HepG2 (cell line): ENCODE measurements at regions not wholly inside any gene's neighbourhood (a gene's known extent, or its start where the extent isn't known, plus 50 kb on each side); places are given as distances from the start of the nearest gene placed in this dataset.

Source experiments
- ATAC-seq: fragments of 200-7000 bp; cut with Tn5 transposase; 3 replicates; pipeline ENCODE4 v1.9.1; 2020; ENCODE audit warnings: mild to moderate bottlenecking, moderate library complexity
- BruUV-seq: library from RNA; stranded (reverse); fragments of 400-500 nt; replicated peaks from 2 replicates; lab custom pipeline; 2021; lab: Mats Ljungman, UMichigan
- CTCF ChIA-PET: fragments of 300-600 bp; formaldehyde crosslinking; extraction: SDS; loops from one replicate; lab custom pipeline; 2021; ENCODE audit warnings: low total read pairs, inconsistent platforms, low intra/inter-chr PET ratio; lab: Yijun Ruan, JAX
- POLR2A ChIA-PET: fragments of 350-600 bp; sonication (Branson Sonifier 250); formaldehyde crosslinking; loops from one replicate; lab custom pipeline; 2020; ENCODE audit warnings: antibody characterized with exemption, inconsistent platforms; lab: Yijun Ruan, JAX
- DNase-seq: peaks from one replicate; pipeline ENCODE4 v3.0.0-alpha.2; 2015; ENCODE audit warnings: low spot score
- FAIRE-seq: peaks from 3 replicates; lab custom pipeline; 2011; peaks lifted over from hg19 to GRCh38; lab: Jason Lieb, UNC
- H2AFZ ChIP-seq: one replicate; pipeline ENCODE4 v1.6.1; 2011; ENCODE audit warnings: low read length, inconsistent platforms
- H3K27ac ChIP-seq: fragments of 300-600 bp; 3 replicates; pipeline ENCODE4 v1.8.0; 2011; ENCODE audit warnings: mixed run types, mild to moderate bottlenecking, mixed read lengths, low read length, inconsistent platforms; ENCODE audit not compliant: insufficient read depth; ENCODE audit errors: extremely low read length
- H3K27me3 ChIP-seq, 2 experiments: fragments of 200-600 bp in 1 of 2; 2 replicates in 1 of 2; 3 replicates in 1 of 2; pipeline versions ENCODE4 v1.6.0 to v1.8.0; 2011; ENCODE audit warnings: low read length in 2 of 2, mild to moderate bottlenecking in 2 of 2, moderate library complexity in 2 of 2, inconsistent platforms in 1 of 2; ENCODE audit not compliant: insufficient read depth in 2 of 2, control insufficient read depth in 1 of 2
- H3K36me3 ChIP-seq, 2 experiments: fragments of 200-600 bp in 1 of 2; replicated peaks in 1 of 2; 2 replicates in 1 of 2; 3 replicates in 1 of 2; pipeline versions ENCODE4 v1.5.1 to v1.8.0; 2011; ENCODE audit warnings: low read length in 2 of 2, inconsistent platforms in 1 of 2; ENCODE audit not compliant: insufficient read depth in 2 of 2, control insufficient read depth in 1 of 2
- H3K4me1 ChIP-seq: 2 replicates; pipeline ENCODE4 v1.5.1; 2012; ENCODE audit warnings: low read length, inconsistent platforms; ENCODE audit not compliant: insufficient read depth
- H3K4me2 ChIP-seq: 2 replicates; pipeline ENCODE4 v1.6.0; 2011; ENCODE audit warnings: low read depth, low read length, inconsistent platforms
- H3K4me3 ChIP-seq, 3 experiments: fragments of 200-600 bp in 1 of 3; sonication (generic), shearing (Covaris generic) in 1 of 3; replicated peaks in 1 of 3; 2 replicates each; pipeline ENCODE4 v1.5.1; 2011 to 2016; ENCODE audit warnings: low read length in 3 of 3, inconsistent platforms in 2 of 3, low read depth in 2 of 3, mild to moderate bottlenecking in 2 of 3, control low read depth in 1 of 3, mixed read lengths in 1 of 3; ENCODE audit not compliant: insufficient read depth in 1 of 3
- H3K79me2 ChIP-seq: one replicate; pipeline ENCODE4 v1.6.1; 2011; ENCODE audit warnings: low read length, inconsistent platforms; ENCODE audit not compliant: insufficient read depth
- H3K9ac ChIP-seq: 2 replicates; pipeline ENCODE4 v1.6.0; 2011; ENCODE audit warnings: mild to moderate bottlenecking, low read depth, low read length, inconsistent platforms; ENCODE audit not compliant: insufficient read depth
- H3K9me3 ChIP-seq: 2 replicates; pipeline ENCODE4 v1.5.1; 2012; ENCODE audit warnings: mild to moderate bottlenecking, low read length
- H4K20me1 ChIP-seq: 2 replicates; pipeline ENCODE4 v1.6.0; 2011; ENCODE audit warnings: inconsistent platforms, mild to moderate bottlenecking, low read length, moderate library complexity; ENCODE audit not compliant: insufficient read depth
- FOXA1 ChIP-seq, 2 experiments: fragments of 450-650 bp in 1 of 2; sonication (generic) in 1 of 2; formaldehyde crosslinking in 1 of 2; IDR thresholded peaks; 2 replicates each; pipeline versions ENCODE4 v1.4.0 to v1.6.1; 2016 to 2020; ENCODE audit warnings: missing genetic modification reagents in 1 of 2
- GABPB1 ChIP-seq: IDR thresholded peaks from 2 replicates; pipeline ENCODE4 v1.6.1; 2016; ENCODE audit warnings: mild to moderate bottlenecking, missing genetic modification reagents, moderate library complexity, missing compliant biosample characterization
- MNT ChIP-seq: fragments of 450-650 bp; IDR thresholded peaks from 2 replicates; pipeline ENCODE4 v1.6.1; 2016
- MYC ChIP-seq: sonication (generic); formaldehyde crosslinking; IDR thresholded peaks from 2 replicates; pipeline ENCODE4 v1.9.0; 2021; ENCODE audit warnings: missing genetic modification reagents, borderline replicate concordance
- PATZ1 ChIP-seq: sonication (generic); formaldehyde crosslinking; IDR thresholded peaks from 2 replicates; pipeline ENCODE4 v1.4.0; 2020; ENCODE audit warnings: missing genetic modification reagents
- PCBP1 ChIP-seq: fragments of 200-400 bp; formaldehyde crosslinking; IDR thresholded peaks from 2 replicates; pipeline ENCODE4 v1.6.1; 2017; ENCODE audit warnings: mild to moderate bottlenecking, low read depth, low read length, borderline replicate concordance
- ZFP37 ChIP-seq: sonication (generic); formaldehyde crosslinking; IDR thresholded peaks from 2 replicates; pipeline ENCODE4 v1.4.0; 2020; ENCODE audit warnings: missing genetic modification reagents, borderline replicate concordance
- ZNF33A ChIP-seq: sonication (generic); formaldehyde crosslinking; IDR thresholded peaks from 2 replicates; pipeline ENCODE4 v1.5.1; 2020; ENCODE audit warnings: missing genetic modification reagents, mild to moderate bottlenecking, moderate library complexity, borderline replicate concordance
- WGBS: methylation state at CpG from one replicate; pipeline ENCODE4 v1.1.6; 2017; ENCODE audit warnings: low lambda C conversion rate; 5-methylcytosine and 5-hydroxymethylcytosine counted together
- in situ Hi-C: cut with HindIII; loops from 2 replicates; pipeline ENCODE4 v1.10.0; 2017; ENCODE audit warnings: low pct_unique_long_range_greater_than_20kb; ENCODE audit not compliant: extremely low pct_ligation_motif_present
- intact Hi-C: fragments of 100-400 bp; cut with micrococcal nuclease; formaldehyde crosslinking; loops from one replicate; pipeline ENCODE4 v1.10.0; 2022; ENCODE audit not compliant: unreplicated experiment
- TF ChIP-seq, protein P1 (sequence below): IDR thresholded peaks from 2 replicates; pipeline ENCODE4 v1.4.0; 2020; ENCODE audit warnings: mild to moderate bottlenecking, missing genetic modification reagents

DNA sequence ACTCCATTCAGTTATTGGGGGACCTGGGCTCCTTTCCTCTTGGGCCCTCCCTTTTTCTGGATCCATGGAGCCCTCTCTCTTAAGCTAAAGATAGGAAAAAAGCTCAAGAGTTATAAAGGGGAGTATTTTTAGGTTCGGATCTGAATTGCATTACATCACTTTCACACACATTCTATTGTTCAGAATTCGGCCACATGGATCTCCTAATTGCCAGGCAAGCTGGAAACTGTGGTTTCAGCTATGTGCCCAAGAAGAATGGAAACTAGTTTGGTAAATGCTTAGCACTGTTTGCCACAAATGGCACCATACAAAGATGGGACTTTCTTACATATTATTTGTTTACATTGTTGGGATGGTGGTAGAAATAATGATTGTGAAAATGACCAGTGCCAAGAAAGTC lies 145.6 kb downstream of the LRIG3 start:
- Histone ChIP-seq H3K4me1 (no peaks in the 10 kb centered on the region), H4K20me1 (no peaks in the 10 kb centered on the region), H3K4me2 (no peak overlapping the region), H3K27me3 (no peaks in the 10 kb centered on the region), H3K9me3 (no peaks in the 10 kb centered on the region), H3K27ac (no peak overlapping the region), H3K4me3 (no peak overlapping the region), H2AFZ (no peak overlapping the region), H3K36me3 (no peaks in the 10 kb centered on the region), H3K79me2 (no peaks in the 10 kb centered on the region), H3K9ac (no peak overlapping the region)
- no peak for ATAC-seq
- DNase-seq: no peak
- ChIA-PET POLR2A (no interaction called here), CTCF (no interaction called here)
- 0% methylated on average over 2 of the region's 2 CpGs for WGBS
- BruUV-seq: no TSS peak
- no peak for FAIRE-seq
- intact Hi-C loops (no loop called here), in situ Hi-C loops (no loop called here)
- no peak for TF ChIP-seq ZFP37 (CRISPR knock-in tag)
- no peak for TF ChIP-seq MNT

- no peak overlapping the region for H3K4me3 ChIP-seq
- no TSS peak for BruUV-seq
- intact Hi-C loops: no loop called here
- no peak overlapping the region for H2AFZ ChIP-seq
- DNase-seq (no peak), ATAC-seq (no peak), FAIRE-seq (no peak)
- no peaks in the 10 kb centered on the region for H3K9me3 ChIP-seq
- no peak overlapping the region for H3K27ac ChIP-seq
- ChIA-PET POLR2A (no interaction called here), CTCF (no interaction called here)
- no peaks in the 10 kb centered on the region for H3K4me1 ChIP-seq
- H3K9ac ChIP-seq: no peak overlapping the region
- H4K20me1 ChIP-seq: no peaks in the 10 kb centered on the region
- in situ Hi-C loops: no loop called here
- no peak overlapping the region for H3K4me2 ChIP-seq
- 53% methylated on average over 1 of the region's 1 CpG for WGBS
- no peaks in the 10 kb centered on the region for H3K79me2 ChIP-seq
- H3K36me3 ChIP-seq: no peaks in the 10 kb centered on the region
- H3K27me3 ChIP-seq: no peaks in the 10 kb centered on the region
- TF ChIP-seq ZNF33A (no peak), FOXA1 (IDR thresholded peaks at IDR 0.05) (no peak), FOXA1 (CRISPR knock-in tag; IDR thresholded peaks at IDR 0.05) (no peak), PCBP1 (no peak), PATZ1 (CRISPR knock-in tag) (no peak), MYC (CRISPR knock-in tag) (no peak), GABPB1 (CRISPR knock-in tag) (no peak)
- TF ChIP-seq, protein P1, sequence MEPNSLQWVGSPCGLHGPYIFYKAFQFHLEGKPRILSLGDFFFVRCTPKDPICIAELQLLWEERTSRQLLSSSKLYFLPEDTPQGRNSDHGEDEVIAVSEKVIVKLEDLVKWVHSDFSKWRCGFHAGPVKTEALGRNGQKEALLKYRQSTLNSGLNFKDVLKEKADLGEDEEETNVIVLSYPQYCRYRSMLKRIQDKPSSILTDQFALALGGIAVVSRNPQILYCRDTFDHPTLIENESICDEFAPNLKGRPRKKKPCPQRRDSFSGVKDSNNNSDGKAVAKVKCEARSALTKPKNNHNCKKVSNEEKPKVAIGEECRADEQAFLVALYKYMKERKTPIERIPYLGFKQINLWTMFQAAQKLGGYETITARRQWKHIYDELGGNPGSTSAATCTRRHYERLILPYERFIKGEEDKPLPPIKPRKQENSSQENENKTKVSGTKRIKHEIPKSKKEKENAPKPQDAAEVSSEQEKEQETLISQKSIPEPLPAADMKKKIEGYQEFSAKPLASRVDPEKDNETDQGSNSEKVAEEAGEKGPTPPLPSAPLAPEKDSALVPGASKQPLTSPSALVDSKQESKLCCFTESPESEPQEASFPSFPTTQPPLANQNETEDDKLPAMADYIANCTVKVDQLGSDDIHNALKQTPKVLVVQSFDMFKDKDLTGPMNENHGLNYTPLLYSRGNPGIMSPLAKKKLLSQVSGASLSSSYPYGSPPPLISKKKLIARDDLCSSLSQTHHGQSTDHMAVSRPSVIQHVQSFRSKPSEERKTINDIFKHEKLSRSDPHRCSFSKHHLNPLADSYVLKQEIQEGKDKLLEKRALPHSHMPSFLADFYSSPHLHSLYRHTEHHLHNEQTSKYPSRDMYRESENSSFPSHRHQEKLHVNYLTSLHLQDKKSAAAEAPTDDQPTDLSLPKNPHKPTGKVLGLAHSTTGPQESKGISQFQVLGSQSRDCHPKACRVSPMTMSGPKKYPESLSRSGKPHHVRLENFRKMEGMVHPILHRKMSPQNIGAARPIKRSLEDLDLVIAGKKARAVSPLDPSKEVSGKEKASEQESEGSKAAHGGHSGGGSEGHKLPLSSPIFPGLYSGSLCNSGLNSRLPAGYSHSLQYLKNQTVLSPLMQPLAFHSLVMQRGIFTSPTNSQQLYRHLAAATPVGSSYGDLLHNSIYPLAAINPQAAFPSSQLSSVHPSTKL (CRISPR knock-in tag): no peak
Observed at GRCh38 chr12:58775396-58775795, 144.9 kb downstream of the LRIG3 start.
